Spleen (tissue), 11 donors: ENCODE measurements at regions not wholly inside any gene's neighbourhood (a gene's known extent, or its start where the extent isn't known, plus 50 kb on each side); places are given as distances from the start of the nearest gene placed in this dataset.

ENCODE experiments used
- DNase-seq: peaks from one replicate; pipeline ENCODE4 v3.0.0-alpha.2; 2020
- H3K27ac ChIP-seq, 8 donors: fragments of 200-600 bp; sonication (generic) in 7 of 8; 1 replicate in 4 of 8; 2 replicates in 4 of 8; pipeline versions ENCODE4 v1.5.0 to v1.8.0; 2016 to 2021; ENCODE audit warnings: inconsistent platforms in 4 of 8, mild to moderate bottlenecking in 4 of 8, moderate library complexity in 1 of 8
- H3K27me3 ChIP-seq, 7 donors: fragments of 200-600 bp; sonication (generic) in 6 of 7; replicated peaks in 1 of 7; 1 replicate in 4 of 7; 2 replicates in 3 of 7; pipeline versions ENCODE4 v1.5.0 to v1.8.0; 2016 to 2021; ENCODE audit warnings: inconsistent platforms in 3 of 7, mild to moderate bottlenecking in 1 of 7
- H3K36me3 ChIP-seq, 6 donors: fragments of 200-600 bp; sonication (generic) in 5 of 6; 1 replicate in 4 of 6; 2 replicates in 2 of 6; pipeline versions ENCODE4 v1.5.0 to v1.8.0; 2016 to 2021; ENCODE audit warnings: inconsistent platforms in 2 of 6
- H3K4me1 ChIP-seq, 6 donors: fragments of 200-600 bp; sonication (generic) in 5 of 6; 1 replicate in 3 of 6; 2 replicates in 3 of 6; pipeline versions ENCODE4 v1.5.0 to v1.8.0; 2016 to 2021; ENCODE audit warnings: inconsistent platforms in 3 of 6
- H3K4me3 ChIP-seq, 8 donors: fragments of 200-600 bp; sonication (generic) in 7 of 8; 1 replicate in 4 of 8; 2 replicates in 4 of 8; pipeline versions ENCODE4 v1.5.0 to v1.8.0; 2016 to 2021; ENCODE audit warnings: inconsistent platforms in 4 of 8, mild to moderate bottlenecking in 4 of 8, moderate library complexity in 2 of 8
- H3K9me3 ChIP-seq, 8 donors: fragments of 200-600 bp; sonication (generic) in 7 of 8; 1 replicate in 4 of 8; 2 replicates in 4 of 8; pipeline versions ENCODE4 v1.5.0 to v1.8.0; 2016 to 2021; ENCODE audit warnings: inconsistent platforms in 4 of 8
- CTCF ChIP-seq, 11 experiments: fragments of 200-600 bp in 7 of 11; fragments of 450-650 bp in 4 of 11; sonication (generic) in 4 of 11; IDR thresholded peaks in 8 of 11; conservative IDR thresholded peaks in 3 of 11; 1 replicate in 7 of 11; 2 replicates in 4 of 11; pipeline versions ENCODE4 v1.4.0 to v1.8.0; 2016 to 2021; ENCODE audit warnings: antibody characterized with exemption in 11 of 11, inconsistent platforms in 4 of 11, mild to moderate bottlenecking in 1 of 11
- POLR2A ChIP-seq, 3 donors: fragments of 450-650 bp; IDR thresholded peaks; one replicate each; pipeline ENCODE4 v1.5.1; 2017; ENCODE audit warnings: antibody characterized with exemption in 3 of 3, mild to moderate bottlenecking in 1 of 3
- POLR2AphosphoS5 ChIP-seq, 3 donors: sonication (generic); formaldehyde crosslinking; IDR thresholded peaks; one replicate each; pipeline ENCODE4 v1.5.1; 2017; ENCODE audit warnings: antibody characterized with exemption in 3 of 3
- WGBS, 5 donors: extraction: QIAGEN DNeasy Blood & Tissue Kit in 3 of 5; methylation state at CpG; one replicate each; pipeline versions ENCODE4 v1.1.5 to v1.1.7; 2013 to 2018; 5-methylcytosine and 5-hydroxymethylcytosine counted together
- intact Hi-C: fragments of 100-400 bp; cut with DNase I; formaldehyde crosslinking; loops from one replicate; pipeline ENCODE4 v1.15.0; 2023; ENCODE audit warnings: low total_unique reads
- donor health status: healthy with polysubstance abuse.
- donor health status: DM: no; HTN: no; CAD: no; lungs with moderate emphysema.
- donor health status: DM: no; HTN: no; CAD: no.
- donor health status: Bipolar disorder and iron deficiency.
- donor health status: healthy.
- donor health status: DM: no; HTN: no; CAD: no.
- donor health status: DM: yes; HTN: yes; CAD: no.

DNA sequence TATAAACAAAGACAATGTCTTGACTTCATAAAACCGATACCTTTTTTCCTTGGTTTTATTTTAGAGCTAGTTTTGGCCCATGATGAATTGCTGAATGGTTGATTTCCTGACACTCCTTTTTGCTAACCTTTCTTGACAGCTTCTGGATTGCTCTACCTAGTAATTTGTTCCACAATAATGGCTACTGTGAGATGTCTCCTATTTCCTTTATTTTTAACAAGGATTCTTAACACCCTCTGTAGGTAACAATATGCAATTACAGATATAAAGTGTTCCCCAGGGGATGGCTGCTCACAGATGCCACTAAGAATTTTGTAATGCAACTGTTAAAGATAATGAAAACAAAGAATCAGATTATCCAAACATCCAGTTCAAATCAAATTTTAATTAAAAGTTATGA, 100.8 kb upstream of the ATP5MC3 start:
- intact Hi-C loops, result no loop called here
- no peak for DNase-seq
- 83 to 94% (median 89%) methylated on average over 1 of the region's 1 CpG for WGBS, 5 donors
- Histone ChIP-seq H3K9me3 (no peaks in the 10 kb centered on the region), H3K27ac (no peak overlapping the region), H3K36me3 (no peaks in the 10 kb centered on the region), H3K27me3 (no peaks in the 10 kb centered on the region), H3K4me1 (no peaks in the 10 kb centered on the region), H3K4me3 (no peak overlapping the region)
- TF ChIP-seq CTCF (IDR thresholded peaks at IDR 0.05 in 8 of 11, conservative IDR thresholded peaks at IDR 0.05 in 3 of 11) (peak in 10 of 11 experiments; percentile 12 to 65 (median 44)), POLR2A (IDR thresholded peaks at IDR 0.05) (no peak)

DNA sequence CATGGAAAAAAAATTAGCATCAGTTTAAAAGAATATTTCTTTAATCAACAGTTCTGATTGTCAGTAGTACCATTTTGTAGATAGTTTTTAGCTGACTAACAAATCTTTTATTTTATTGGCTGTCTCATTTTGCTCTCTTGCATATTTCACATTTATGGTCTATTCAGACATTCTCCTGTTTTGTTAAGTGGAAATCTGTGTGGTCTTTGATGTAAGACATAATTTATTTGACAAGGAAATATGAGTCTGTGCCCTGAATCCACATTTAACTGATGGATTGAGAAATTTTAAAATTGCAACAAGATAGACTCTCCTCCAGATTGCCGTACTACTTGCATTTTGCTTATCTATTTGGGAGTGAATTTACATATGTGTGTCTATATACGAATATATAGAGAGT, 96.3 kb upstream of the ATP5MC3 start:
- no peak overlapping the region for H3K27ac ChIP-seq
- H3K27me3 ChIP-seq, result no peaks in the 10 kb centered on the region
- TF ChIP-seq POLR2A (IDR thresholded peaks at IDR 0.05), result no peak
- no peak for TF ChIP-seq POLR2AphosphoS5 (IDR thresholded peaks at IDR 0.05)
- no peak for TF ChIP-seq CTCF (IDR thresholded peaks at IDR 0.05 in 8 of 11, conservative IDR thresholded peaks at IDR 0.05 in 3 of 11)
- H3K4me3 ChIP-seq, result no peak overlapping the region
- intact Hi-C loops, result no loop called here
- WGBS, 5 donors, result 76 to 95% (median 85%) methylated on average over 2 of the region's 2 CpGs
- H3K36me3 ChIP-seq, result no peaks in the 10 kb centered on the region
- DNase-seq, result no peak
- H3K4me1 ChIP-seq, result no peaks in the 10 kb centered on the region
- H3K9me3 ChIP-seq, result no peaks in the 10 kb centered on the region

GRCh38 chr2:175275539-175275938, 94.0 kb upstream of the ATP5MC3 start:
- WGBS, 5 donors, result 41 to 63% (median 51%) methylated on average over 2 of the region's 2 CpGs
- H3K4me3 ChIP-seq, result no peak overlapping the region
- H3K9me3 ChIP-seq, result no peaks in the 10 kb centered on the region
- H3K36me3 ChIP-seq, result no peaks in the 10 kb centered on the region
- H3K27ac ChIP-seq, result no peak overlapping the region
- no peak for TF ChIP-seq POLR2AphosphoS5 (IDR thresholded peaks at IDR 0.05)
- no peak for TF ChIP-seq CTCF (IDR thresholded peaks at IDR 0.05 in 8 of 11, conservative IDR thresholded peaks at IDR 0.05 in 3 of 11)
- no peak for TF ChIP-seq POLR2A (IDR thresholded peaks at IDR 0.05)
- DNase-seq, result no peak
- H3K27me3 ChIP-seq, result no peaks in the 10 kb centered on the region
- no peaks in the 10 kb centered on the region for H3K4me1 ChIP-seq
- intact Hi-C loops, result no loop called here

DNA sequence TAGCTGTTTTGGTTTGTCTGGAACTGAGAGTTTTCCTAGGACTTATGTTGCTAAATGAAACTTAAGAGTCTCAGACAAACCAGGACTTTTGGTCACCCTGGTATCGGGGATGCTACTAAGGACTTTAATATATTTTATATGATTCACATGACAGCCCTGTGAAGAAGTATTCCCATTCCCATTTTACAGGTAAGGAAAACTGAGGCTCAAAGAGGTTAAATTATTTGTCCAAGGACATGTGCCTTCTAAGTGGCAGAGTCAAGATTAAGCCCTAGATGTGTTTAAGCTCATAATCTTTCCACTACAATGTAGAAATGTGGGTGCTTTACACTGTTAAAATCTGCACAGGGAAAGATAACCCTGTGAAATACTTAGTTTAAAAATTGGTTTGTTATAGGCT, 77.7 kb upstream of the ATP5MC3 start:
- no peak for DNase-seq
- no peak overlapping the region for H3K4me3 ChIP-seq
- 90 to 98% (median 92%) methylated on average over 1 of the region's 1 CpG for WGBS, 5 donors
- H3K27ac ChIP-seq, result no peak overlapping the region
- intact Hi-C loops, result no loop called here
- TF ChIP-seq CTCF (IDR thresholded peaks at IDR 0.05 in 8 of 11, conservative IDR thresholded peaks at IDR 0.05 in 3 of 11) (no peak), POLR2AphosphoS5 (IDR thresholded peaks at IDR 0.05) (no peak), POLR2A (IDR thresholded peaks at IDR 0.05) (no peak)
- H3K27me3 ChIP-seq, result peaks cover 0 to 8% (median 0%) of the 10 kb centered on the region in 7 donors
- no peaks in the 10 kb centered on the region for H3K4me1 ChIP-seq
- peaks cover 0 to 8% (median 0%) of the 10 kb centered on the region in 8 donors for H3K9me3 ChIP-seq
- H3K36me3 ChIP-seq, result no peaks in the 10 kb centered on the region
